Fibroblast of the aortic adventitia (primary cell): ENCODE measurements at regions not wholly inside any gene's neighbourhood (a gene's known extent, or its start where the extent isn't known, plus 50 kb on each side); places are given as distances from the start of the nearest gene placed in this dataset.

Experiments
- DNase-seq: peaks from one replicate; pipeline ENCODE4 v3.0.0-alpha.2; 2010; ENCODE audit warnings: low read depth
- H3K4me3 ChIP-seq: 2 replicates; pipeline ENCODE4 v1.5.1; 2011; ENCODE audit warnings: low read depth, mild to moderate bottlenecking, control low read depth, low read length, moderate library complexity
- CTCF ChIP-seq: IDR thresholded peaks from 2 replicates; pipeline ENCODE4 v1.5.1; 2011; ENCODE audit warnings: mild to moderate bottlenecking, low read length, control low read depth, inconsistent platforms; ENCODE audit not compliant: insufficient read depth

GRCh38 chr18:32621034-32621433 is 150.4 kb upstream of the GAREM1 start:
- DNase-seq, result no peak
- TF ChIP-seq CTCF, result no peak
- no peak overlapping the region for H3K4me3 ChIP-seq

GRCh38 chr18:32618546-32618945 is 147.9 kb upstream of the GAREM1 start:
- no peak overlapping the region for H3K4me3 ChIP-seq
- no peak for TF ChIP-seq CTCF
- DNase-seq, result no peak

GRCh38 chr18:32613821-32614220 is 143.1 kb upstream of the GAREM1 start:
- TF ChIP-seq CTCF, result no peak
- H3K4me3 ChIP-seq, result no peak overlapping the region
- no peak for DNase-seq

- H3K4me3 ChIP-seq, result no peak overlapping the region
- no peak for DNase-seq
- TF ChIP-seq CTCF, result no peak
These were observed 142.0 kb upstream of the GAREM1 start for GRCh38 chr18:32612651-32613050.

GRCh38 chr18:32610176-32610575 is 139.5 kb upstream of the GAREM1 start:
- no peak overlapping the region for H3K4me3 ChIP-seq
- TF ChIP-seq CTCF, result no peak
- DNase-seq, result no peak

- no peak overlapping the region for H3K4me3 ChIP-seq
- TF ChIP-seq CTCF, result no peak
- DNase-seq, result no peak
These were observed 137.1 kb upstream of the GAREM1 start for GRCh38 chr18:32607816-32608215.

- no peak overlapping the region for H3K4me3 ChIP-seq
- TF ChIP-seq CTCF, result no peak
- no peak for DNase-seq
These were observed 127.5 kb upstream of the GAREM1 start for GRCh38 chr18:32598144-32598543.
